CD14-positive monocyte (primary cell): ENCODE measurements at regions not wholly inside any gene's neighbourhood (a gene's known extent, or its start where the extent isn't known, plus 50 kb on each side); places are given as distances from the start of the nearest gene placed in this dataset.

Experiments
- DNase-seq, 3 donors: peaks; one replicate each; pipeline ENCODE4 v3.0.0-alpha.2; 2011 to 2022
- H2AFZ ChIP-seq: 2 replicates; pipeline ENCODE4 v1.6.0; 2012; ENCODE audit warnings: mild to moderate bottlenecking, low read depth, low read length, inconsistent platforms; ENCODE audit not compliant: insufficient read depth, poor library complexity, severe bottlenecking
- H3K27ac ChIP-seq, 2 donors: 1 replicate in 1 of 2; 2 replicates in 1 of 2; pipeline ENCODE4 v1.5.1; 2012 to 2013; ENCODE audit warnings: low read length in 2 of 2, control low read depth in 1 of 2, inconsistent platforms in 1 of 2, low read depth in 1 of 2, mild to moderate bottlenecking in 1 of 2
- H3K27me3 ChIP-seq, 2 donors: one replicate each; pipeline versions ENCODE4 v1.6.0 to v1.6.1; 2011 to 2013; ENCODE audit warnings: low read length in 2 of 2; ENCODE audit not compliant: control insufficient read depth in 2 of 2, insufficient read depth in 2 of 2
- H3K36me3 ChIP-seq, 2 donors: replicated peaks in 1 of 2; 1 replicate in 1 of 2; 2 replicates in 1 of 2; pipeline versions ENCODE4 v1.5.1 to v1.6.1; 2012 to 2013; ENCODE audit warnings: low read length in 2 of 2, control low read depth in 1 of 2, inconsistent platforms in 1 of 2, mild to moderate bottlenecking in 1 of 2; ENCODE audit not compliant: insufficient read depth in 2 of 2, control insufficient read depth in 1 of 2
- H3K4me1 ChIP-seq, 2 donors: 1 replicate in 1 of 2; 2 replicates in 1 of 2; pipeline versions ENCODE4 v1.5.1 to v1.6.1; 2012 to 2013; ENCODE audit warnings: low read length in 2 of 2, control low read depth in 1 of 2, inconsistent platforms in 1 of 2, mild to moderate bottlenecking in 1 of 2, moderate library complexity in 1 of 2; ENCODE audit not compliant: insufficient read depth in 2 of 2, control insufficient read depth in 1 of 2
- H3K4me2 ChIP-seq: replicated peaks from 2 replicates; pipeline ENCODE3; 2012; ENCODE audit warnings: low read length, moderate library complexity, mild to moderate bottlenecking; ENCODE audit not compliant: poor library complexity, severe bottlenecking; ENCODE audit errors: extremely low read depth
- H3K4me3 ChIP-seq, 3 experiments: fragments of 200-600 bp in 1 of 3; sonication (generic) in 1 of 3; replicated peaks in 1 of 3; 1 replicate in 2 of 3; 2 replicates in 1 of 3; pipeline ENCODE4 v1.5.1; 2011 to 2013; ENCODE audit warnings: low read length in 3 of 3, mild to moderate bottlenecking in 3 of 3, control low read depth in 2 of 3, low read depth in 2 of 3, inconsistent platforms in 1 of 3, moderate library complexity in 1 of 3
- H3K79me2 ChIP-seq: 2 replicates; pipeline ENCODE4 v1.6.0; 2012; ENCODE audit warnings: mild to moderate bottlenecking, control low read depth, inconsistent platforms, low read length, moderate library complexity; ENCODE audit not compliant: insufficient read depth
- H3K9ac ChIP-seq: 2 replicates; pipeline ENCODE4 v1.6.0; 2017; ENCODE audit warnings: low read length, mild to moderate bottlenecking; ENCODE audit not compliant: insufficient read depth, poor library complexity, severe bottlenecking
- H3K9me3 ChIP-seq, 2 donors: replicated peaks in 1 of 2; 1 replicate in 1 of 2; 2 replicates in 1 of 2; pipeline versions ENCODE4 v1.5.1 to v1.6.1; 2012 to 2013; ENCODE audit warnings: low read length in 2 of 2, control low read depth in 1 of 2; ENCODE audit not compliant: control insufficient read depth in 1 of 2, insufficient read depth in 1 of 2
- H4K20me1 ChIP-seq: 2 replicates; pipeline ENCODE4 v1.6.0; 2012; ENCODE audit warnings: mild to moderate bottlenecking, low read length, control low read depth, moderate library complexity; ENCODE audit not compliant: insufficient read depth
- H3K27ac Mint-ChIP-seq, 7 donors: one replicate each; pipeline ENCODE4 v1.8.0; 2020; ENCODE audit warnings: mild to moderate bottlenecking in 7 of 7, mixed read lengths in 7 of 7, moderate library complexity in 6 of 7, inconsistent platforms in 2 of 7
- H3K27me3 Mint-ChIP-seq, 3 donors: one replicate each; pipeline ENCODE4 v1.8.0; 2021 to 2022; ENCODE audit warnings: low read depth in 3 of 3, mild to moderate bottlenecking in 3 of 3, mixed read lengths in 3 of 3, moderate library complexity in 3 of 3, inconsistent platforms in 1 of 3
- H3K36me3 Mint-ChIP-seq, 2 donors: one replicate each; pipeline ENCODE4 v1.8.0; 2020; ENCODE audit warnings: mixed read lengths in 2 of 2, inconsistent platforms in 1 of 2, mild to moderate bottlenecking in 1 of 2
- H3K4me1 Mint-ChIP-seq: one replicate; pipeline ENCODE4 v1.8.0; 2020; ENCODE audit warnings: mild to moderate bottlenecking, mixed read lengths
- H3K4me3 Mint-ChIP-seq, 2 donors: one replicate each; pipeline ENCODE4 v1.8.0; 2020; ENCODE audit warnings: mild to moderate bottlenecking in 2 of 2, mixed read lengths in 2 of 2, moderate library complexity in 1 of 2
- H3K9me3 Mint-ChIP-seq, 7 donors: one replicate each; pipeline ENCODE4 v1.8.0; 2020 to 2022; ENCODE audit warnings: mixed read lengths in 7 of 7, mild to moderate bottlenecking in 6 of 7, moderate library complexity in 6 of 7, inconsistent platforms in 2 of 7
- WGBS: methylation state at CpG from one replicate; pipeline ENCODE4 v1.1.5; 2013; ENCODE audit warnings: missing lambda C conversion rate; ENCODE audit not compliant: insufficient coverage; 5-methylcytosine and 5-hydroxymethylcytosine counted together
- intact Hi-C, 2 donors: fragments of 100-400 bp; cut with micrococcal nuclease; formaldehyde crosslinking; loops; one replicate each; pipeline versions ENCODE4 v1.15.0 to v1.15.1; 2023
- TF ChIP-seq, protein P1 (sequence below): fragments of 200-600 bp; IDR thresholded peaks from one replicate; pipeline ENCODE4 v1.8.0; 2022; ENCODE audit warnings: antibody characterized with exemption, mild to moderate bottlenecking

DNA sequence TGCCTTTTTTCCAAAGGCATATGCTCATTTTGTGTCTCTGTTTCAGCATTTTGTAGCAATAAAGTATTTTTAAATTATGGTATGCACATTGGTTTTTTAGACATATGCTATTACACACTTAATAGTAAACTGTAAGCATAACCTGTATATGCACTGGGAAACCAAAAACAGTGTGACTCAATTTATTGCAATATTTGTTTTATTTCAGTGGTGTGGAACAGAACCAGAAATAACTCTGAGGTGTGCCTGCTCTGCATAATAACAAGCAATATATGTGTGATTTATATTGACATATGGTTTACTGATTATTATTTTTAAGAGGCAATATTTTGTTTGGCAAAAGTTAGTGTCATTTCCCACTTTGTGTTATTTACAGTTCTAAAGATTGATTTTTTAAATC, 126.6 kb upstream of the CPNE8 start:
- intact Hi-C loops, result no loop called here
- Mint-ChIP-seq H3K9me3 (peaks cover 0 to 3% (median 0%) of the 10 kb centered on the region in 7 donors), H3K4me3 (no peak overlapping the region), H3K4me1 (peaks cover 1% of the 10 kb centered on the region), H3K36me3 (no peaks in the 10 kb centered on the region), H3K27ac (no peak overlapping the region), H3K27me3 (no peaks in the 10 kb centered on the region)
- no peaks in the 10 kb centered on the region for H3K79me2 ChIP-seq
- H3K27ac ChIP-seq, result no peak overlapping the region
- TF ChIP-seq, protein P1, sequence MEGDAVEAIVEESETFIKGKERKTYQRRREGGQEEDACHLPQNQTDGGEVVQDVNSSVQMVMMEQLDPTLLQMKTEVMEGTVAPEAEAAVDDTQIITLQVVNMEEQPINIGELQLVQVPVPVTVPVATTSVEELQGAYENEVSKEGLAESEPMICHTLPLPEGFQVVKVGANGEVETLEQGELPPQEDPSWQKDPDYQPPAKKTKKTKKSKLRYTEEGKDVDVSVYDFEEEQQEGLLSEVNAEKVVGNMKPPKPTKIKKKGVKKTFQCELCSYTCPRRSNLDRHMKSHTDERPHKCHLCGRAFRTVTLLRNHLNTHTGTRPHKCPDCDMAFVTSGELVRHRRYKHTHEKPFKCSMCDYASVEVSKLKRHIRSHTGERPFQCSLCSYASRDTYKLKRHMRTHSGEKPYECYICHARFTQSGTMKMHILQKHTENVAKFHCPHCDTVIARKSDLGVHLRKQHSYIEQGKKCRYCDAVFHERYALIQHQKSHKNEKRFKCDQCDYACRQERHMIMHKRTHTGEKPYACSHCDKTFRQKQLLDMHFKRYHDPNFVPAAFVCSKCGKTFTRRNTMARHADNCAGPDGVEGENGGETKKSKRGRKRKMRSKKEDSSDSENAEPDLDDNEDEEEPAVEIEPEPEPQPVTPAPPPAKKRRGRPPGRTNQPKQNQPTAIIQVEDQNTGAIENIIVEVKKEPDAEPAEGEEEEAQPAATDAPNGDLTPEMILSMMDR, result no peak
- H3K4me1 ChIP-seq, result no peaks in the 10 kb centered on the region
- no peaks in the 10 kb centered on the region for H3K9me3 ChIP-seq
- no peaks in the 10 kb centered on the region for H4K20me1 ChIP-seq
- DNase-seq, result no peak
- H3K9ac ChIP-seq, result no peak overlapping the region
- H2AFZ ChIP-seq, result no peak overlapping the region
- H3K27me3 ChIP-seq, result no peaks in the 10 kb centered on the region
- H3K36me3 ChIP-seq, result no peaks in the 10 kb centered on the region
- no peak overlapping the region for H3K4me3 ChIP-seq
- no peak overlapping the region for H3K4me2 ChIP-seq

DNA sequence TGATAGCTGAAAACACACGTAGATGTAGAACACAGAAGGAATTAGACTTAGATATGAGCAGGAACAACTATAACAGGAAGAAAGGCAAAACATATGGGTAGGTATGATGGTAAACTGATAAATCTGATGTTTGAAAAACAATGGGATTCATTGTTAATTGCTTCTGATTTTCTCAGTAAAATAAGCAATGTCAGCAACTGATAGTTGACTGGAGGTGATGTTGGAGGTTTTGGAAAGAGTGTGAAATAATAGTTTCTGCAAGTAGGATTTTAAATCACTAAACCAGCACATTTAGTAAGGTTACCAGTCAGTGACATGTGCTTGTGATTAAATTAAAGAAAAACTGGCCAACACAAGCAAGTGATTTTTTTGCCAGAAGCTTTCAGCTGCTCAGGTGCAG, 123.0 kb upstream of the CPNE8 start:
- no peak overlapping the region for H3K4me2 ChIP-seq
- 90% methylated on average over 1 of the region's 1 CpG for WGBS
- H3K27ac Mint-ChIP-seq, result no peak overlapping the region
- DNase-seq, result no peak
- H3K27ac ChIP-seq, result no peak overlapping the region
- no peak overlapping the region for H3K9ac ChIP-seq
- no peaks in the 10 kb centered on the region for H4K20me1 ChIP-seq
- no peak overlapping the region for H3K4me3 Mint-ChIP-seq
- no peaks in the 10 kb centered on the region for H3K36me3 ChIP-seq
- no peak overlapping the region for H2AFZ ChIP-seq
- H3K9me3 Mint-ChIP-seq, result peaks cover 0 to 2% (median 2%) of the 10 kb centered on the region in 7 donors
- TF ChIP-seq, protein P1, result no peak
- H3K27me3 ChIP-seq, result no peaks in the 10 kb centered on the region
- H3K4me3 ChIP-seq, result no peak overlapping the region
- no peaks in the 10 kb centered on the region for H3K79me2 ChIP-seq
- intact Hi-C loops, result no loop called here
- H3K4me1 Mint-ChIP-seq, result no peaks in the 10 kb centered on the region
- H3K4me1 ChIP-seq, result no peaks in the 10 kb centered on the region
- no peaks in the 10 kb centered on the region for H3K36me3 Mint-ChIP-seq
- H3K9me3 ChIP-seq, result no peaks in the 10 kb centered on the region
- H3K27me3 Mint-ChIP-seq, result no peaks in the 10 kb centered on the region
